ENCODE measurements at regions not wholly inside any gene's neighbourhood (a gene's known extent, or its start where the extent isn't known, plus 50 kb on each side); places are given as distances from the start of the nearest gene placed in this dataset.
"Not testable (repeated sequence)": the region's sequence is repeated elsewhere in the genome, so short reads cannot be mapped to it uniquely, and the experiment has no call there.

- intact Hi-C loops (cut with micrococcal nuclease): no loop called here
Measured at GRCh38 chr7:153921408-153921807, 130.8 kb upstream of the DPP6 start.

GRCh38 chr7:153930696-153931095 is 121.5 kb upstream of the DPP6 start:
- intact Hi-C loops (cut with micrococcal nuclease): no loop called here

- intact Hi-C loops (cut with micrococcal nuclease): no loop called here
Measured at GRCh38 chr7:153934048-153934447, 118.2 kb upstream of the DPP6 start.

GRCh38 chr7:153934629-153935028 is 117.6 kb upstream of the DPP6 start:
- intact Hi-C loops (cut with micrococcal nuclease): no loop called here

- intact Hi-C loops (cut with micrococcal nuclease): no loop called here
Measured at GRCh38 chr7:153935095-153935494, 117.1 kb upstream of the DPP6 start.

GRCh38 chr7:153938451-153938850 is 113.7 kb upstream of the DPP6 start:
- intact Hi-C loops (cut with micrococcal nuclease): no loop called here

- intact Hi-C loops (cut with micrococcal nuclease): no loop called here
Measured at GRCh38 chr7:153939177-153939576, 113.0 kb upstream of the DPP6 start.

- intact Hi-C loops (cut with micrococcal nuclease): no loop called here
Measured at GRCh38 chr7:153939654-153940053, 112.5 kb upstream of the DPP6 start.

- intact Hi-C loops (cut with micrococcal nuclease): no loop called here
Measured at GRCh38 chr7:153941061-153941460, 111.1 kb upstream of the DPP6 start.

GRCh38 chr7:153942036-153942435 is 110.2 kb upstream of the DPP6 start:
- intact Hi-C loops (cut with micrococcal nuclease): no loop called here

- intact Hi-C loops (cut with micrococcal nuclease): no loop called here
Measured at GRCh38 chr7:153943457-153943856, 108.7 kb upstream of the DPP6 start.

- intact Hi-C loops (cut with micrococcal nuclease): no loop called here
Measured at GRCh38 chr7:153943861-153944260, 108.3 kb upstream of the DPP6 start.

GRCh38 chr7:153948060-153948459 is 104.1 kb upstream of the DPP6 start:
- intact Hi-C loops (cut with micrococcal nuclease): no loop called here

GRCh38 chr7:153951316-153951715 is 100.9 kb upstream of the DPP6 start:
- intact Hi-C loops (cut with micrococcal nuclease): no loop called here

GRCh38 chr7:153954477-153954876 is 97.7 kb upstream of the DPP6 start:
- intact Hi-C loops (cut with micrococcal nuclease): no loop called here

GRCh38 chr7:153957677-153958076 is 94.5 kb upstream of the DPP6 start:
- intact Hi-C loops (cut with micrococcal nuclease): not testable (repeated sequence)

GRCh38 chr7:153958381-153958780 is 93.8 kb upstream of the DPP6 start:
- intact Hi-C loops (cut with micrococcal nuclease): not testable (repeated sequence)

- intact Hi-C loops (cut with micrococcal nuclease): not testable (repeated sequence)
Measured at GRCh38 chr7:153958789-153959188, 93.4 kb upstream of the DPP6 start.

- intact Hi-C loops (cut with micrococcal nuclease): not testable (repeated sequence)
Measured at GRCh38 chr7:153964481-153965112, 87.6 kb upstream of the DPP6 start.

GRCh38 chr7:153969016-153969415 is 83.2 kb upstream of the DPP6 start:
- intact Hi-C loops (cut with micrococcal nuclease): not testable (repeated sequence)

GRCh38 chr7:153974603-153975002 is 77.6 kb upstream of the DPP6 start:
- intact Hi-C loops (cut with micrococcal nuclease): not testable (repeated sequence)

GRCh38 chr7:153976745-153977144 is 75.5 kb upstream of the DPP6 start:
- intact Hi-C loops (cut with micrococcal nuclease): not testable (repeated sequence)

GRCh38 chr7:153983186-153983585 is 69.0 kb upstream of the DPP6 start:
- intact Hi-C loops (cut with micrococcal nuclease): not testable (repeated sequence)

All from T-helper 1 cell treated with Interleukin-12 subunit alpha and Interleukin-12 subunit beta and Interleukin-4 antibody, amounts not matched to agents 30 ng/mL and 1 ng/mL, for 36 hours (primary cell).